HG03064 (cell line): ENCODE measurements at regions not wholly inside any gene's neighbourhood (a gene's known extent, or its start where the extent isn't known, plus 50 kb on each side); places are given as distances from the start of the nearest gene placed in this dataset.

ENCODE experiments used
- ATAC-seq: cut with Tn5 transposase; IDR thresholded peaks from one replicate; pipeline ENCODE4 v1.9.1; 2021; ENCODE audit warnings: low read depth; ENCODE audit not compliant: unreplicated experiment

GRCh38 chr14:101446387-101446969, 114.8 kb upstream of the DIO3 start:
- ATAC-seq: no peak

- no peak for ATAC-seq
Measured at GRCh38 chr14:101449114-101449513, 112.2 kb upstream of the DIO3 start.

GRCh38 chr14:101451166-101451565, 110.1 kb upstream of the DIO3 start:
- no peak for ATAC-seq

- ATAC-seq: no peak
Measured at GRCh38 chr14:101453225-101453624, 108.1 kb upstream of the DIO3 start.

- no peak for ATAC-seq
Measured at GRCh38 chr14:101454229-101454628, 107.1 kb upstream of the DIO3 start.

- no peak for ATAC-seq
Measured at GRCh38 chr14:101456246-101457175, 104.8 kb upstream of the DIO3 start.

- no peak for ATAC-seq
Measured at GRCh38 chr14:101457301-101457935, 103.9 kb upstream of the DIO3 start.

GRCh38 chr14:101457936-101458740, 103.2 kb upstream of the DIO3 start:
- ATAC-seq: no peak

- ATAC-seq: no peak
Measured at GRCh38 chr14:101458741-101459550, 102.3 kb upstream of the DIO3 start.

- no peak for ATAC-seq
Measured at GRCh38 chr14:101459551-101459900, 101.8 kb upstream of the DIO3 start.

- ATAC-seq: no peak
Measured at GRCh38 chr14:101460521-101460920, 100.8 kb upstream of the DIO3 start.

GRCh38 chr14:101460986-101461750, 100.1 kb upstream of the DIO3 start:
- no peak for ATAC-seq

- ATAC-seq: no peak
Measured at GRCh38 chr14:101461891-101462290, 99.4 kb upstream of the DIO3 start.

- no peak for ATAC-seq
Measured at GRCh38 chr14:101462726-101463565, 98.3 kb upstream of the DIO3 start.

GRCh38 chr14:101463566-101464171, 97.6 kb upstream of the DIO3 start:
- no peak for ATAC-seq

- no peak for ATAC-seq
Measured at GRCh38 chr14:101464310-101464983, 96.8 kb upstream of the DIO3 start.

GRCh38 chr14:101464984-101465794, 96.1 kb upstream of the DIO3 start:
- ATAC-seq: no peak
